C4-2B (cell line): ENCODE measurements at regions not wholly inside any gene's neighbourhood (a gene's known extent, or its start where the extent isn't known, plus 50 kb on each side); places are given as distances from the start of the nearest gene placed in this dataset.

ENCODE experiments used
- ZFX ChIP-seq: fragments of 450-650 bp; IDR thresholded peaks from 2 replicates; pipeline ENCODE4 v1.6.1; 2017
- TF ChIP-seq, protein P1 (sequence below): fragments of 450-650 bp; conservative IDR thresholded peaks from 2 replicates; pipeline ENCODE4 v1.5.1; 2017; ENCODE audit warnings: mild to moderate bottlenecking

DNA sequence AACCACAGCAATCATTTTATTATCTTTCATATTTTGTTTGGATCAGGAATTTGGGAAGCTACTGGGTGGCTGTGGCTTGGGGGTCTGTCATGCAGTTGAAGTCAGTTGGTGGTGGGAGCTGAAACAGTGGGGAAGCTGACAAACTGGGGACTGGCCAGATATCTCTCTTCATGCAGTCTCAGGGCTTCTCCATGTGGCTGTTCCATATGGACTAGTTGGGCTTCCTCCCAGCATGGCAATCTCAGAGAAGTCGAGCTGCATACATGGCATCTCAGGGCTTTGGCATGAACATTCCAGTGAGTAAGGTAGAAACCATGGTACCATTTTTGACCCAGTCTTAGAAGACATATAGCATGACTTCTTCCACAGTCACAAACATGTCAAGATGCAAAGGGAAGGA is 274.8 kb downstream of the ENC1 start:
- TF ChIP-seq, protein P1, sequence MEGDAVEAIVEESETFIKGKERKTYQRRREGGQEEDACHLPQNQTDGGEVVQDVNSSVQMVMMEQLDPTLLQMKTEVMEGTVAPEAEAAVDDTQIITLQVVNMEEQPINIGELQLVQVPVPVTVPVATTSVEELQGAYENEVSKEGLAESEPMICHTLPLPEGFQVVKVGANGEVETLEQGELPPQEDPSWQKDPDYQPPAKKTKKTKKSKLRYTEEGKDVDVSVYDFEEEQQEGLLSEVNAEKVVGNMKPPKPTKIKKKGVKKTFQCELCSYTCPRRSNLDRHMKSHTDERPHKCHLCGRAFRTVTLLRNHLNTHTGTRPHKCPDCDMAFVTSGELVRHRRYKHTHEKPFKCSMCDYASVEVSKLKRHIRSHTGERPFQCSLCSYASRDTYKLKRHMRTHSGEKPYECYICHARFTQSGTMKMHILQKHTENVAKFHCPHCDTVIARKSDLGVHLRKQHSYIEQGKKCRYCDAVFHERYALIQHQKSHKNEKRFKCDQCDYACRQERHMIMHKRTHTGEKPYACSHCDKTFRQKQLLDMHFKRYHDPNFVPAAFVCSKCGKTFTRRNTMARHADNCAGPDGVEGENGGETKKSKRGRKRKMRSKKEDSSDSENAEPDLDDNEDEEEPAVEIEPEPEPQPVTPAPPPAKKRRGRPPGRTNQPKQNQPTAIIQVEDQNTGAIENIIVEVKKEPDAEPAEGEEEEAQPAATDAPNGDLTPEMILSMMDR: no peak
- no peak for TF ChIP-seq ZFX
